Activated CD8-positive, alpha-beta T cell treated with anti-CD3 and anti-CD28 coated beads, Interleukin-2, amount 10 ng/mL, durations not matched to agents 7 days and 5 days (primary cell): ENCODE measurements at regions not wholly inside any gene's neighbourhood (a gene's known extent, or its start where the extent isn't known, plus 50 kb on each side); places are given as distances from the start of the nearest gene placed in this dataset.
"Not testable (repeated sequence)": the region's sequence is repeated elsewhere in the genome, so short reads cannot be mapped to it uniquely, and the experiment has no call there.

Experiments used
- ATAC-seq: fragments of 150-1000 bp; cut with Tn5 transposase; one replicate; pipeline ENCODE4 v1.10.0; 2021; ENCODE audit warnings: moderate library complexity
- CTCF ChIA-PET: fragments of 350-600 bp; sonication (Branson Sonifier 250); formaldehyde crosslinking; loops from one replicate; lab custom pipeline; 2021; ENCODE audit warnings: antibody characterized with exemption; lab: Charles Lee
- POLR2A ChIA-PET: fragments of 350-600 bp; sonication (Branson Sonifier 250); formaldehyde crosslinking; loops from one replicate; lab custom pipeline; 2021; ENCODE audit warnings: antibody characterized with exemption; lab: Charles Lee
- DNase-seq: peaks from one replicate; pipeline ENCODE4 v3.0.0-alpha.2; 2020
- H3K27ac Mint-ChIP-seq: one replicate; pipeline ENCODE4 v1.8.0; 2021; ENCODE audit warnings: mild to moderate bottlenecking, mixed read lengths
- H3K27me3 Mint-ChIP-seq: one replicate; pipeline ENCODE4 v1.8.0; 2021; ENCODE audit warnings: low read depth, mixed read lengths
- H3K36me3 Mint-ChIP-seq: one replicate; pipeline ENCODE4 v1.8.0; 2021; ENCODE audit warnings: low read depth, mixed read lengths
- H3K4me1 Mint-ChIP-seq: one replicate; pipeline ENCODE4 v1.8.0; 2021; ENCODE audit warnings: low read depth, mixed read lengths
- H3K4me3 Mint-ChIP-seq: one replicate; pipeline ENCODE4 v1.8.0; 2021; ENCODE audit warnings: mild to moderate bottlenecking, mixed read lengths
- H3K9me3 Mint-ChIP-seq: one replicate; pipeline ENCODE4 v1.8.0; 2022; ENCODE audit warnings: mixed read lengths; ENCODE audit not compliant: insufficient read depth

DNA sequence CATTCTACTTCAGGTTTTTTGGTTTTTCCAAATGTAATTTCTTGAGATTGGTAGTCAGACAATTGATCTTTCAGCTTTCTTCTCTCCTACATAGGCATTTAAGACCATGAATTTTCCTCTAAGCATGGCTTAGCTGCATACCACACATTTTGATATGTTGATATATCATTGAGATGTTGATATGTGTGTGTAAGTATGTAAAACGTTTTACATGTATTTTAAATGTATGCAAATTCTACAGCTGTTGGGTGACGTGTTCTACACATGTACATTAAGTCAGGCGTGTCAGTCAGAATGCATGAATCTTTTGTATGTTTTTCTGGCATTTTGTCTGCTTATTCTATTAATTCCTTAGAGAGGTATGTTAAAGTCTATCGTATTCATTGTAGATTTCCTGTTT, 228.2 kb downstream of the CDH26 start:
- ChIA-PET CTCF (no interaction called here), POLR2A (no interaction called here)
- Mint-ChIP-seq H3K36me3 (no peaks in the 10 kb centered on the region), H3K27me3 (peaks cover 6% of the 10 kb centered on the region), H3K9me3 (no peaks in the 10 kb centered on the region), H3K4me3 (no peak overlapping the region), H3K27ac (no peak overlapping the region), H3K4me1 (no peaks in the 10 kb centered on the region)
- DNase-seq (no peak), ATAC-seq (no peak)

DNA sequence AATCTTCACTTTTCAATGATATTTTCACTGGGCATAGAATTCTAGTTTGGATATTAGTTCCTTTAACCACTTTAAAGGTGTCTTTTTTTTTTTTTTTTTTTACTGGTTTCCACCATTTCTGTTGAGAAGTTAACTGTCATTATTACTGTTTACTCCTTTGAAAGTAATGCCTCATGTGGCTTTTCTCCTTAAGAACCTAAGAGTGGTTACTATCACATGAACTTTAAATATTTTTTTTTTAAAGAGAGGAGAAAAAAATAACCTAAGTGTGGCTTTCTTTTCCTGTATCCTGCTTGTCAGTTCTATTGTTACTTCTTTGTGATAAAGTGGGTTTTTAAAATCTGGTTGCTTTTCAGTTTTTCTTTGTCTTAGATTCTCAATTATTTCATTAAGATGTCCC, 229.5 kb downstream of the CDH26 start:
- H3K4me1 Mint-ChIP-seq: no peaks in the 10 kb centered on the region
- CTCF ChIA-PET: no interaction called here
- no peaks in the 10 kb centered on the region for H3K9me3 Mint-ChIP-seq
- no peak for ATAC-seq
- POLR2A ChIA-PET: no interaction called here
- no peak for DNase-seq
- peaks cover 6% of the 10 kb centered on the region for H3K27me3 Mint-ChIP-seq
- H3K36me3 Mint-ChIP-seq: no peaks in the 10 kb centered on the region
- no peak overlapping the region for H3K27ac Mint-ChIP-seq
- no peak overlapping the region for H3K4me3 Mint-ChIP-seq

DNA sequence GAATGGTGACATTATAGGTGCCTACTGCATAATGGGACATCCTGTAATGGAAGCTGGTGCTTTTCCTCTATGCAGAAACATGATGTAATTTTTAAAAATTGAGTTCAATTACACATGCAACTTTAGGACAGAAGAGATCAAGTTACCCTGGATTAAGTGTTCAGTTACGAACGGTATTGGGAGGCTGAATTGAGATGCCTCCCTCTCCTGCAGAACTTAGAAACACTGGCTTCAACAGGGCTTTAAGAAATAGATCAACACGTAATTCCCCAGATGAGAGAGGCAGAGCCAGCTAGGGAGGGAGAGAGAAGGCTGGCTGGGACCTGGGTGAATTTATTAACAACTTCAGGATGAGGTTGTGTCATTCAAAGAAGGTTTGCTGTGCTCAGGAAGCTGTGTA, 232.8 kb downstream of the CDH26 start:
- ATAC-seq: no peak

DNA sequence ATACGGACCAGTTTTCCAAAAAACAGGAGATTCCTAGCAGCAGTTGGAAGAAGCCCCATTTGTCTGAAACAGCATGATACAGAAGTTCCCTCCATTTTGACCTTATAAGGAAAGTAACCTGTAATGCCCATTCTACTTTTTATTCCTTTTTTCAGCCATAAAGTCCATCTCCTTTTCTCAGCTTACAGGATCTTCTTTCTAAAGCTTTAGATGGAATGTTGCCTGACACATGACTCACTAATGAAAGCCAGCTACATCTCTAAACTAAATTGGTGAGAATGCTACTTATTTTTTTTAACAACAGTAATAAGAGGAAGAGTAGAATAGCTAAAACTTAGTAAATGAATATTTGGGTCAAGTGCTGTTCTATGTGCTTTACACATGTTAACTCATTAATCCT, 234.1 kb downstream of the CDH26 start:
- ATAC-seq (no peak), DNase-seq (no peak)
- Mint-ChIP-seq H3K27ac (no peak overlapping the region), H3K9me3 (no peaks in the 10 kb centered on the region), H3K36me3 (no peaks in the 10 kb centered on the region), H3K27me3 (peaks cover 6% of the 10 kb centered on the region), H3K4me1 (no peaks in the 10 kb centered on the region), H3K4me3 (no peak overlapping the region)
- ChIA-PET CTCF (interaction anchor here (0.9 to 1.7 kb wide), 2 partner anchors 14 to 135 kb away, joined by 3 to 4 read pairs; no protein-coding TSS in a partner anchor), POLR2A (no interaction called here)

More for the DNA sequence above, 232.8 kb downstream of the CDH26 start:
- H3K4me1 Mint-ChIP-seq: no peaks in the 10 kb centered on the region
- H3K9me3 Mint-ChIP-seq: no peaks in the 10 kb centered on the region
- H3K4me3 Mint-ChIP-seq: no peak overlapping the region
- H3K36me3 Mint-ChIP-seq: no peaks in the 10 kb centered on the region
- ChIA-PET CTCF (no interaction called here), POLR2A (interaction anchor here (0.6 kb wide), 1 partner anchor 38 kb away, joined by 3 read pairs; no protein-coding TSS in a partner anchor)
- no peak for DNase-seq
- H3K27ac Mint-ChIP-seq: no peak overlapping the region
- peaks cover 6% of the 10 kb centered on the region for H3K27me3 Mint-ChIP-seq

DNA sequence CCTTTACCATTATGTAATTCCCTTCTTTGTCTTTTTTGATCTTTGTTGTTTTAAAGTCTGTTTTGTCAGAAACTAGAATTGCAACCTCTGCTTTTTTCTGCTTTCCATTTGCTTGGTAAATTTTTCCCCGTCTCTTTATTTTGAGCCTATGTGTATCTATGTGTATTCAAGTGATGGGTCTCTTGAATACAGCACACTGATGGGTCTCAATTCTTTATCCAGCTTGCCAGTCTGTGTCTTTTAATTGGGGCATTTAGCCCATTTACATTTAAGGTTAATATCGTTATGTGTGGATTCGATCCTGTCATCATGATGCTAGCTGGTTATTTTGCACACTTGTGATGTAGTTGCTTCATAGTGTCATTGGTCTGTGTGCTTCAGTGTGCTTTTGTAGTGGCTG, 240.9 kb downstream of the CDH26 start:
- DNase-seq, H3K27ac Mint-ChIP-seq, ATAC-seq, H3K4me3 Mint-ChIP-seq, POLR2A ChIA-PET, H3K4me1 Mint-ChIP-seq, H3K36me3 Mint-ChIP-seq, H3K9me3 Mint-ChIP-seq, H3K27me3 Mint-ChIP-seq: not testable (repeated sequence)
- CTCF ChIA-PET: interaction anchor here (2.0 kb wide), 1 partner anchor 11 kb away, joined by 5 read pairs; no protein-coding TSS in a partner anchor

DNA sequence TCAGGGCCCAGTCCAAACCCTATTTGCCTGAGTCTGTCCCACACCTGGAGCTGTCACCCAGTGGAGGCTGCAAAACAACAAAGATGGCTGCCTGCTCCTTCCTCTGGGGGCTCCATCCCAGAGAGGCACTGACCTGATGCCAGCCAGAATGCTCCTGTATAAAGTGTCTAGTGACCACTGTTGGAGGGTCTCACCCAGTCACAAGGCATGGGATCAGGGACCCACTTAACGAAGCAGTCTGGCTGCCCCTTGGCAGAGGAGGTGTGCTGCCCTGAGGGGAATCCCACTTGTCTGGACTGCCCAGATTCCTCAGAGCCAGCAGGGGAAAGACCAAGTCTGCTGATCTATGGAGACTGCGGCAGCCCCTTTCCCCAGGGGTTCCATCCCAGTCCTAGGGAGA, 241.6 kb downstream of the CDH26 start:
- DNase-seq: no peak
- H3K4me1 Mint-ChIP-seq: no peaks in the 10 kb centered on the region
- H3K9me3 Mint-ChIP-seq: no peaks in the 10 kb centered on the region
- no peak overlapping the region for H3K4me3 Mint-ChIP-seq
- H3K36me3 Mint-ChIP-seq: no peaks in the 10 kb centered on the region
- peaks cover 10% of the 10 kb centered on the region for H3K27me3 Mint-ChIP-seq
- H3K27ac Mint-ChIP-seq: no peak overlapping the region
- ATAC-seq: no peak
- POLR2A ChIA-PET: no interaction called here
- CTCF ChIA-PET: interaction anchor here (1.3 kb wide), 1 partner anchor 143 kb away, joined by 3 read pairs; no protein-coding TSS in a partner anchor

DNA sequence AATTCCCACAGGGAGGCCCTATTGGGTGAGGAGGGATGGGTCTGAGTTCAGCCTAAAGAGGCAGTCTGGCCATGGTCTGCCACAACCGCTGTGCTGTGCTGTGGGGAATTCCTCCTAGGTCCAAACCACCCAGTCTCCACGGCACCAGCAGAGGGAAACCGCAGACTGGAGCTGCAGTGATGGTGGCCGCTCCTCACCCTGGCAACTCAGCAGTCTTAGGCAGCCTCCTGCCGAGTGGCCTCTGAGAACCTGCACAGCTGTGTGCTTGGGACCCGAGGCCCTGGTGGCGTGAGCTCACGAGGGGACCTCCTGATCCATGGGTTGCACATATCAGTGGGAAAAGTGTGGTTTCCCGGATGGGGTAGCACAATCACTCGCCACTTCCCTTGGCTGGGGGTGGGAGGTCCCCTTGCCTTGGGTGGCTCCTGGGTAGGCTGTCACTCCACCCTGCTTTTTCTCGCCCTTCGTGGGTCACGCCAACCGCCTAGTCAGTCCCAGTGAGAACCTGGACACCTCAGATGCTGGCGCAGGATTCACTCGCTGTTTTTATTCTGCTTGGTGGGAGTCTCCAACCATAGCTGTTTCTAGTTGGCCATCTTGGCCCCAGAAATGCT, 242.2 kb downstream of the CDH26 start:
- Mint-ChIP-seq H3K36me3 (no peaks in the 10 kb centered on the region), H3K9me3 (no peaks in the 10 kb centered on the region), H3K4me1 (no peaks in the 10 kb centered on the region), H3K27ac (no peak overlapping the region), H3K4me3 (no peak overlapping the region), H3K27me3 (peaks cover 10% of the 10 kb centered on the region)
- ChIA-PET POLR2A (no interaction called here), CTCF (interaction anchor here (0.7 to 1.3 kb wide), 2 partner anchors 144 to 1029 kb away, joined by 3 read pairs; no protein-coding TSS in a partner anchor)
- DNase-seq (no peak), ATAC-seq (no peak)

DNA sequence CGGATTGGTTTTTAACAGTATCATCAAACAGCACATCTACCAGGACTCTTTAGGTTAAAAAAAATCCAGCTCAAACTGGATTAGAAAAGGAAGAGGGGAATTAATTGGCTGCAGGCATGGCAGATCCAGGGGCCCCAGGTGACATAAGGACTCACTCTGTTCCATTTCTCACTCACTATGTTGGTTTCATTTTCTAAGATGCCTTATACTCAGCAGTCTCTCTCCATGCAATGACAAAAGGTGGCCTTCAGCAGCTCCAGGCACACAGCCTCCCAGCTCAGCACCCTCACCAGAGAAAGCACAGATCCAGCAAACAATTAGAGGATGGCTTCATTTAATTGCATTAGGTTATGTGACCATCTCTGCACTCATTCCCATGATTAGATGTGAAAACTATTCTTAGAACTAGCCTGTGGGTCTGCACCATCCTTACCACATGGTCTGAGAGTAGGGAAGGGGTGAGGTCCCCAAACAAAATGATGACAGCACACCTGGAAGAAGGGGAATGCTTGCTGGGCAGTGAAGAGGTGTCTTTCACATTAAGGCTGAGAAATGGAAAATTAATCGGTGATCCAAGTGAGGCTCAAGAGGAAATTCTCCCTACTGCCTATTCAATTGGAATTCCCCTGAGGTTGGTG, 243.1 kb downstream of the CDH26 start:
- H3K27ac Mint-ChIP-seq: no peak overlapping the region
- no peaks in the 10 kb centered on the region for H3K4me1 Mint-ChIP-seq
- ChIA-PET CTCF (no interaction called here), POLR2A (no interaction called here)
- no peak for ATAC-seq
- peaks cover 12% of the 10 kb centered on the region for H3K27me3 Mint-ChIP-seq
- no peak overlapping the region for H3K4me3 Mint-ChIP-seq
- DNase-seq: no peak
- no peaks in the 10 kb centered on the region for H3K36me3 Mint-ChIP-seq
- no peaks in the 10 kb centered on the region for H3K9me3 Mint-ChIP-seq

DNA sequence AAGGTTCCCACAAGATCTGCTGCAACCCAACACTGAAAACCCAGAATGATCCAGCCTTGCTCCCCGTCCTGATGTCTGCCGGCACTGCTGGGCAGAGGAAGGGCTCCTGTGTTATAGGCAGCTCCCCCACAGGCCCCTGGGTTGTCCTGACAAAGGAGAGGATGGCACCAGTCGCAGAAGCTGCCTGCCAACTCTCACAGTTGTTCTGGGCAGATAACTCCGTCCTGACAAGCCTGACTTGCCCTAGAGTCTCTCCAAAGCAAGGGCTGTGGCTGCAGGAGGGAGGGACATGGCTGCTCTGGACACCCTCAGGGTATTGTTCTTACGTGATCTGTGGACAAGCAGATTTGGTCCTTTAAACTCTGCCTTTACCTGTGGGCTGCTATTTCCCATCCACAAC, 243.8 kb downstream of the CDH26 start:
- no peaks in the 10 kb centered on the region for H3K36me3 Mint-ChIP-seq
- no peaks in the 10 kb centered on the region for H3K4me1 Mint-ChIP-seq
- no peak overlapping the region for H3K27ac Mint-ChIP-seq
- ATAC-seq: no peak
- H3K4me3 Mint-ChIP-seq: no peak overlapping the region
- DNase-seq: no peak
- POLR2A ChIA-PET: no interaction called here
- H3K9me3 Mint-ChIP-seq: no peaks in the 10 kb centered on the region
- H3K27me3 Mint-ChIP-seq: peaks cover 12% of the 10 kb centered on the region
- CTCF ChIA-PET: interaction anchor here (1.1 to 1.5 kb wide), 2 partner anchors 8 to 145 kb away, joined by 3 read pairs; no protein-coding TSS in a partner anchor

DNA sequence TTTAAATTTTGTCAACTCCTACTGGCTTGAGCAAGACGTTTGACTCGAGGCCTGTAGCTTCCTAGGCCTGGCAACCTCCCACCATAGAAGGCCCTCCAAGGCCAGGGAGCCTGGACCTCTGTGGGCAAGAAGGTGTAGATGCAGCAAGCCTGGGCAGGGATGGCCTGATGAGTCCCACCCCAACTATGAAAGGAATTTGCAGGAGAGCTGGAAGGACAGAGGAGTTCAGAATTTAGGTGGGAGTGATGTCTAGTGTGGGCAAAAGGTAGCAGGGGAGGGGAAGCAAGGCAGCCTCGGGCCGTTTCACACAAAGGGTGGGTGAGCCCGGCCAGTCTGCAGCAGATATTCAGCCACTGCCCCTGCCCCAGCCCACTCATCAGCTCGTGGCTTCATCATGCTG, 245.2 kb downstream of the CDH26 start:
- CTCF ChIA-PET: interaction anchor here (0.8 to 1.6 kb wide), 3 partner anchors 19 to 1026 kb away, joined by 3 to 4 read pairs (median 3); no protein-coding TSS in a partner anchor
- no peaks in the 10 kb centered on the region for H3K4me1 Mint-ChIP-seq
- H3K27me3 Mint-ChIP-seq: peaks cover 5% of the 10 kb centered on the region

DNA sequence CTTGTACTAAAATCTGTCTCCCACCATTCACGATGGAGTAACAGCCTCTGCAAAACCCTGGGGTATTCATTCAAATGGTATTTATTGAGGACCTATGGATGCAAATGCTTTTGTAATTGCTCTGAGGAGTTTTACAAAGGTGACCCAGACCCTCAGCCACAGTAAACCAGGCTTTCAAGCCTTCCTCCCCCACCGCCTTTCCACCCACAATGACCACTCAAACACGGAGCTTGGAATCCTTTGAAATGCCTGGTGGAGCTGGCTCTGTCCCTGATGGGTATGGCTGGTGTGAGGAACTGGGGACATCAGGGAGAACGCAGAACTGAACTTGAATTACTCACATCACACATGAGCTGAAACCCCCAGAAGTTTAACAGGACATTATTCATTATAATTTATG, 246.4 kb downstream of the CDH26 start:
- no peak for DNase-seq
- H3K27ac Mint-ChIP-seq: no peak overlapping the region
- ChIA-PET CTCF (interaction anchor here (1.6 kb wide), 1 partner anchor 1024 kb away, joined by 4 read pairs; no protein-coding TSS in a partner anchor), POLR2A (interaction anchor here (0.6 kb wide), 1 partner anchor 133 kb away, joined by 3 read pairs; no protein-coding TSS in a partner anchor)
- ATAC-seq: no peak
- H3K4me3 Mint-ChIP-seq: no peak overlapping the region
- peaks cover 2% of the 10 kb centered on the region for H3K27me3 Mint-ChIP-seq
- H3K9me3 Mint-ChIP-seq: no peaks in the 10 kb centered on the region
- H3K36me3 Mint-ChIP-seq: no peaks in the 10 kb centered on the region
- H3K4me1 Mint-ChIP-seq: no peaks in the 10 kb centered on the region

More for the DNA sequence above, 245.2 kb downstream of the CDH26 start:
- DNase-seq: no peak
- POLR2A ChIA-PET: no interaction called here
- ATAC-seq: no peak
- Mint-ChIP-seq H3K4me3 (no peak overlapping the region), H3K27ac (no peak overlapping the region), H3K36me3 (no peaks in the 10 kb centered on the region), H3K9me3 (no peaks in the 10 kb centered on the region)

DNA sequence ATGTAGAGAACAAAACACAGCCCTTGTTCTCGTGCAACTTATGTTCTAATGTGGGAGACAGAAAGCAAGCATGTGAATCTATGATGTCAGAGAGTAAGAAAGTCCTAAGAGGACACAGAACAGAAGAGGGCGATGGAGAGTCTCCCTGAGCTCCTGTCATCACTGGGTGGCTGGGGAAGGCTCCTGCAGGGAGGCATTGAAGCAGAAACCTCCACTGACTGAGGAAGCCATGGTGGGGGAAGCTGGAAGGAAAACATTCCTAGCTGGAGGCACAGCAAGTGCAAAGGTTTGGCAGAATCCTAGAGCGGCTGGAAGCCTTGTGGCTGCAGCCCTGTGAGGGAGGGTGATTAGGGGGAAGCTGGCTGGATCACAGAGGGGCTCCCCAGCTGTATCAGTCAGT, 248.0 kb downstream of the CDH26 start:
- H3K4me1 Mint-ChIP-seq: peaks cover 3% of the 10 kb centered on the region
- H3K36me3 Mint-ChIP-seq: no peaks in the 10 kb centered on the region
- no peak overlapping the region for H3K4me3 Mint-ChIP-seq
- ATAC-seq (no peak), DNase-seq (peak; percentile 35)
- H3K9me3 Mint-ChIP-seq: no peaks in the 10 kb centered on the region
- ChIA-PET CTCF (interaction anchor here (1.2 to 1.7 kb wide), 3 partner anchors 13 to 256 kb away, joined by 3 to 13 read pairs (median 4); no protein-coding TSS in a partner anchor), POLR2A (no interaction called here)
- H3K27ac Mint-ChIP-seq: no peak overlapping the region
- H3K27me3 Mint-ChIP-seq: peaks cover 2% of the 10 kb centered on the region
